ENCODE measurements at regions not wholly inside any gene's neighbourhood (a gene's known extent, or its start where the extent isn't known, plus 50 kb on each side); places are given as distances from the start of the nearest gene placed in this dataset.

GRCh38 chr3:84877092-84877491, 81.7 kb upstream of the CADM2 start:
- Histone ChIP-seq H3K27me3 (ENCODE audit: control insufficient read depth in 2 of 2, insufficient read depth in 1 of 2, low read length in 1 of 2) (no peaks in the 10 kb centered on the region), H3K36me3 (ENCODE audit: control insufficient read depth in 2 of 2, insufficient read depth in 2 of 2, low read length in 1 of 2) (no peaks in the 10 kb centered on the region), H3K4me1 (ENCODE audit: control insufficient read depth in 2 of 2, insufficient read depth in 2 of 2, low read length in 2 of 2) (no peaks in the 10 kb centered on the region), H3K4me3 (ENCODE audit: low read length in 2 of 2) (no peak overlapping the region), H3K9me3 (ENCODE audit: control insufficient read depth in 2 of 2, insufficient read depth in 1 of 2, low read length in 1 of 2) (no peaks in the 10 kb centered on the region), H3K27ac (ENCODE audit: low read depth in 1 of 2, low read length in 1 of 2) (no peak overlapping the region)
- 97% methylated on average over 3 of the region's 3 CpGs for WGBS
- no peak for DNase-seq (ENCODE audit: low read depth in 6 of 9, low spot score in 9 of 9)

DNA sequence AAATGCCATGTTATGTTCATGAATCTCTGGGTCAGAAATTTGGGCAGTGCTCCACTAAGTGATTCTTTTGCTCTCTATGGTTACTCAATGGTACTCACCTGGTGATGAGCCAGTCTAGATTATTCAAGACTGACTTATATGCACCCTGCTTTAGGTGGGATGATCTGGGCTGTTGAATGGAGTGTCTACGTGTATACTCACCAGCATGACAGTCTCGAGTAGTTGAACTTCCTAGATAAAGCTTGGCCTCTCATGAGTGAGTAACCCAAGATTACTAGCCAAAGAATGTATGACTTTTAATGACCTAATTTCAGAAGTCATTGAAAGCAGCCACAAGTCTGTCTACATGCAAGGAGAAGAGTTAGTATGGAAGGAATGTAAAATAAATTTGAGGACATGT, 77.5 kb upstream of the CADM2 start:
- H3K9me3 ChIP-seq (ENCODE audit: control insufficient read depth in 2 of 2, insufficient read depth in 1 of 2, low read length in 1 of 2) = peaks cover 0 to 9% of the 10 kb centered on the region in 2 donors
- DNase-seq (ENCODE audit: low read depth in 6 of 9, low spot score in 9 of 9) = no peak
- no peaks in the 10 kb centered on the region for H3K4me1 ChIP-seq (ENCODE audit: control insufficient read depth in 2 of 2, insufficient read depth in 2 of 2, low read length in 2 of 2)
- no peaks in the 10 kb centered on the region for H3K36me3 ChIP-seq (ENCODE audit: control insufficient read depth in 2 of 2, insufficient read depth in 2 of 2, low read length in 1 of 2)
- 92% methylated on average over 2 of the region's 2 CpGs for WGBS
- H3K4me3 ChIP-seq (ENCODE audit: low read length in 2 of 2) = no peak overlapping the region
- H3K27me3 ChIP-seq (ENCODE audit: control insufficient read depth in 2 of 2, insufficient read depth in 1 of 2, low read length in 1 of 2) = no peaks in the 10 kb centered on the region
- no peak overlapping the region for H3K27ac ChIP-seq (ENCODE audit: low read depth in 1 of 2, low read length in 1 of 2)

- H3K27me3 ChIP-seq (ENCODE audit: control insufficient read depth in 2 of 2, insufficient read depth in 1 of 2, low read length in 1 of 2) = no peaks in the 10 kb centered on the region
- H3K4me1 ChIP-seq (ENCODE audit: control insufficient read depth in 2 of 2, insufficient read depth in 2 of 2, low read length in 2 of 2) = no peaks in the 10 kb centered on the region
- peaks cover 0 to 9% of the 10 kb centered on the region in 2 donors for H3K9me3 ChIP-seq (ENCODE audit: control insufficient read depth in 2 of 2, insufficient read depth in 1 of 2, low read length in 1 of 2)
- no peak for DNase-seq (ENCODE audit: low read depth in 6 of 9, low spot score in 9 of 9)
- H3K27ac ChIP-seq (ENCODE audit: low read depth in 1 of 2, low read length in 1 of 2) = no peak overlapping the region
- 90% methylated on average over 14 of the region's 14 CpGs for WGBS
- H3K4me3 ChIP-seq (ENCODE audit: low read length in 2 of 2) = no peak overlapping the region
- no peaks in the 10 kb centered on the region for H3K36me3 ChIP-seq (ENCODE audit: control insufficient read depth in 2 of 2, insufficient read depth in 2 of 2, low read length in 1 of 2)
Observed at GRCh38 chr3:84885199-84885882, 73.4 kb upstream of the CADM2 start.

DNA sequence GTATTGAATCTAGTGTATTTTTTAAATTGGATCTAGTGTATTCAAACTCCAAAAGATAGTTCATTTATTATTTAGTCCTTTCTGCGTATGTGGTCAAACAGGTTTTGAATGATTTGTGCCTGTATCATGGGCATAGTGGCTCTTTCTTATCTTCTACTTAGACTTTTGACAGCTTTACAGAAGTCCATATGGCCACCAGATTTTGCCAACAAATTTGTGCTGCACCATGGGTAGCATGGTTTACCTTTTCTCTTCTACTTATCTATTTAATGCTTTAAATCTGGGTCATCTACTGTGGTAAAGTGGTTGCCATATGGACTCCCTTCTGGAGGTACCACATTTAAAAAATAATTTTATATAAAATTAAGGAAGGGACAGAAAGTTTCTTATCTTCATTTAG, 66.9 kb upstream of the CADM2 start:
- no peak for DNase-seq (ENCODE audit: low read depth in 6 of 9, low spot score in 9 of 9)
- no peaks in the 10 kb centered on the region for H3K36me3 ChIP-seq (ENCODE audit: control insufficient read depth in 2 of 2, insufficient read depth in 2 of 2, low read length in 1 of 2)
- no peak overlapping the region for H3K4me3 ChIP-seq (ENCODE audit: low read length in 2 of 2)
- H3K27me3 ChIP-seq (ENCODE audit: control insufficient read depth in 2 of 2, insufficient read depth in 1 of 2, low read length in 1 of 2) = no peaks in the 10 kb centered on the region
- H3K4me1 ChIP-seq (ENCODE audit: control insufficient read depth in 2 of 2, insufficient read depth in 2 of 2, low read length in 2 of 2) = no peaks in the 10 kb centered on the region
- no peak overlapping the region for H3K27ac ChIP-seq (ENCODE audit: low read depth in 1 of 2, low read length in 1 of 2)
- no peaks in the 10 kb centered on the region for H3K9me3 ChIP-seq (ENCODE audit: control insufficient read depth in 2 of 2, insufficient read depth in 1 of 2, low read length in 1 of 2)
- 91% methylated on average over 1 of the region's 1 CpG for WGBS

DNA sequence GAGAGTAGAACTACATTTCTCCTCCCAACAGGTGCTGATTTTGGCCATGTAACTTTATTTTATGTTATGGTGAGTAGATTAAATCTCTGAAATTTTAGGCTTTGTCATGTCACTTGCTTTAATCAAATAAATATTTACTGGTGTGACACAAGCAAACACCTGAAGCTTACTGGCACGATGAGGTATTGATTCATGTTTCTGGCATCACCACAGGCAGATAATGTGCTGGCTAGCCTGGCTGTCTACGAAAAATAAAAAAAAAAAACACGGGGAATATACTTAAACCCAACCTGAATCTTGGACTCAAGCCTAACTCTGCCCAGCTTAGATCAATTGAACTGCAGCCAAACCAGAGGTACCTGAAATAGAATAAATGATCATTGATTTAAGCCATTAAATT, 65.6 kb upstream of the CADM2 start:
- Histone ChIP-seq H3K4me3 (ENCODE audit: low read length in 2 of 2) (no peak overlapping the region), H3K27ac (ENCODE audit: low read depth in 1 of 2, low read length in 1 of 2) (no peak overlapping the region), H3K36me3 (ENCODE audit: control insufficient read depth in 2 of 2, insufficient read depth in 2 of 2, low read length in 1 of 2) (no peaks in the 10 kb centered on the region), H3K4me1 (ENCODE audit: control insufficient read depth in 2 of 2, insufficient read depth in 2 of 2, low read length in 2 of 2) (no peaks in the 10 kb centered on the region), H3K9me3 (ENCODE audit: control insufficient read depth in 2 of 2, insufficient read depth in 1 of 2, low read length in 1 of 2) (no peaks in the 10 kb centered on the region), H3K27me3 (ENCODE audit: control insufficient read depth in 2 of 2, insufficient read depth in 1 of 2, low read length in 1 of 2) (no peaks in the 10 kb centered on the region)
- no peak for DNase-seq (ENCODE audit: low read depth in 6 of 9, low spot score in 9 of 9)
- WGBS = 90% methylated on average over 3 of the region's 3 CpGs

DNA sequence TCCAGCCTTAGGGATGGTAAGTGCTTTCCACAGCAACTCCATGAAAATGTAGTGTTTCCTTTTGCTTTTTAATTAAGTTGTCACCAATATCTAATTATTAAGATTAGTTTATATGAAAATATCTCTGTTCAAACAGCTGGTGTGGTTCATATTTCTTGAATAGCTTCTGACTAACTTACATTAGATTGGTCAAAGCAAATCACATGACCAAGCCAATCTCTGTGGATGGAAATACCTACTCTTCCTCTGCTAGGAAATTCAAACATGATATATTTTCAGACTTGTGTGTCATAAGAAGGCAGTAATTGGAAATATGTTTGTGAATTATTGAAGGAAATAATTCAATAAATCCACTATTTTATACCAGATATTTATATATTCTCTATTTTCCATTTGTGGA, 54.6 kb upstream of the CADM2 start:
- Histone ChIP-seq H3K27ac (ENCODE audit: low read depth in 1 of 2, low read length in 1 of 2) (no peak overlapping the region), H3K9me3 (ENCODE audit: control insufficient read depth in 2 of 2, insufficient read depth in 1 of 2, low read length in 1 of 2) (peaks cover 0 to 16% of the 10 kb centered on the region in 2 donors), H3K27me3 (ENCODE audit: control insufficient read depth in 2 of 2, insufficient read depth in 1 of 2, low read length in 1 of 2) (no peaks in the 10 kb centered on the region), H3K4me3 (ENCODE audit: low read length in 2 of 2) (no peak overlapping the region), H3K36me3 (ENCODE audit: control insufficient read depth in 2 of 2, insufficient read depth in 2 of 2, low read length in 1 of 2) (no peaks in the 10 kb centered on the region), H3K4me1 (ENCODE audit: control insufficient read depth in 2 of 2, insufficient read depth in 2 of 2, low read length in 2 of 2) (no peaks in the 10 kb centered on the region)
- no peak for DNase-seq (ENCODE audit: low read depth in 6 of 9, low spot score in 9 of 9)

- Histone ChIP-seq H3K4me1 (ENCODE audit: control insufficient read depth in 2 of 2, insufficient read depth in 2 of 2, low read length in 2 of 2) (no peaks in the 10 kb centered on the region), H3K36me3 (ENCODE audit: control insufficient read depth in 2 of 2, insufficient read depth in 2 of 2, low read length in 1 of 2) (no peaks in the 10 kb centered on the region), H3K27me3 (ENCODE audit: control insufficient read depth in 2 of 2, insufficient read depth in 1 of 2, low read length in 1 of 2) (no peaks in the 10 kb centered on the region), H3K9me3 (ENCODE audit: control insufficient read depth in 2 of 2, insufficient read depth in 1 of 2, low read length in 1 of 2) (peaks cover 0 to 16% of the 10 kb centered on the region in 2 donors), H3K4me3 (ENCODE audit: low read length in 2 of 2) (no peak overlapping the region), H3K27ac (ENCODE audit: low read depth in 1 of 2, low read length in 1 of 2) (no peak overlapping the region)
- no peak for DNase-seq (ENCODE audit: low read depth in 6 of 9, low spot score in 9 of 9)
- WGBS = 94% methylated on average over 21 of the region's 21 CpGs
Observed at GRCh38 chr3:84904816-84905555, 53.8 kb upstream of the CADM2 start.

GRCh38 chr3:84905556-84905920, 53.3 kb upstream of the CADM2 start:
- no peak overlapping the region for H3K4me3 ChIP-seq (ENCODE audit: low read length in 2 of 2)
- H3K9me3 ChIP-seq (ENCODE audit: control insufficient read depth in 2 of 2, insufficient read depth in 1 of 2, low read length in 1 of 2) = peaks cover 0 to 16% of the 10 kb centered on the region in 2 donors
- H3K4me1 ChIP-seq (ENCODE audit: control insufficient read depth in 2 of 2, insufficient read depth in 2 of 2, low read length in 2 of 2) = no peaks in the 10 kb centered on the region
- no peak overlapping the region for H3K27ac ChIP-seq (ENCODE audit: low read depth in 1 of 2, low read length in 1 of 2)
- 93% methylated on average over 5 of the region's 5 CpGs for WGBS
- no peaks in the 10 kb centered on the region for H3K36me3 ChIP-seq (ENCODE audit: control insufficient read depth in 2 of 2, insufficient read depth in 2 of 2, low read length in 1 of 2)
- DNase-seq (ENCODE audit: low read depth in 6 of 9, low spot score in 9 of 9) = no peak
- no peaks in the 10 kb centered on the region for H3K27me3 ChIP-seq (ENCODE audit: control insufficient read depth in 2 of 2, insufficient read depth in 1 of 2, low read length in 1 of 2)

DNA sequence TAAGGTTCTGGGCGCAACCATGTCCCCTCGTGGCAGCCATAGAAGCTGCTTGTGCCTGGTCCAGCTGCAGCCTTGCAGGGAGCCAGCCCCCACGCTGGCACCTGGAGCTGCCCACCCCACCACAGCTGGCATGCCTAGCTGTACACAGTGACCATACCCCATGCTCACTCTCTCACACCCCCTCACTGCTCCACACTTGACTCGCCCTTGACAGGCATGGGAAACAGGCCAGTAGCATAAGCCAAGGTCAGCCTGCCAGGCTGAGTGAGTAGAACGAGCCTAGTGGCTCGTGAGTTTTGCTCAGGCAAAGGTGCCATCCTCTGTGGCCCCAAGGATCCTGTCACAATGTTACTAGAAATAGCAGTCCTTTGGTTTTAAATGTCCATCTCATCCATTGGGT, 52.7 kb upstream of the CADM2 start:
- peaks cover 0 to 12% of the 10 kb centered on the region in 2 donors for H3K9me3 ChIP-seq (ENCODE audit: control insufficient read depth in 2 of 2, insufficient read depth in 1 of 2, low read length in 1 of 2)
- 75% methylated on average over 6 of the region's 6 CpGs for WGBS

More for the DNA sequence above, 52.7 kb upstream of the CADM2 start:
- no peak for DNase-seq (ENCODE audit: low read depth in 6 of 9, low spot score in 9 of 9)
- no peak overlapping the region for H3K27ac ChIP-seq (ENCODE audit: low read depth in 1 of 2, low read length in 1 of 2)
- no peaks in the 10 kb centered on the region for H3K27me3 ChIP-seq (ENCODE audit: control insufficient read depth in 2 of 2, insufficient read depth in 1 of 2, low read length in 1 of 2)
- H3K36me3 ChIP-seq (ENCODE audit: control insufficient read depth in 2 of 2, insufficient read depth in 2 of 2, low read length in 1 of 2) = no peaks in the 10 kb centered on the region
- H3K4me1 ChIP-seq (ENCODE audit: control insufficient read depth in 2 of 2, insufficient read depth in 2 of 2, low read length in 2 of 2) = no peaks in the 10 kb centered on the region
- H3K4me3 ChIP-seq (ENCODE audit: low read length in 2 of 2) = no peak overlapping the region
